Tongue (tissue), 2 donors: ENCODE measurements at regions not wholly inside any gene's neighbourhood (a gene's known extent, or its start where the extent isn't known, plus 50 kb on each side); places are given as distances from the start of the nearest gene placed in this dataset. TPM values are rescaled to one million over a fixed set of nuclear protein-coding genes. Genes with fewer than 3 reads are reported as not detected.

Experiments used
- DNase-seq: peaks from one replicate; pipeline ENCODE4 v3.0.0-alpha.2; 2015
- small RNA-seq: library from RNA; depleted of rRNA; stranded (forward); fragments of <200 nt; gene quantifications from one replicate; pipeline ENCODE3, GENCODE V24; 2014; ENCODE audit warnings: low replicate concordance

DNA sequence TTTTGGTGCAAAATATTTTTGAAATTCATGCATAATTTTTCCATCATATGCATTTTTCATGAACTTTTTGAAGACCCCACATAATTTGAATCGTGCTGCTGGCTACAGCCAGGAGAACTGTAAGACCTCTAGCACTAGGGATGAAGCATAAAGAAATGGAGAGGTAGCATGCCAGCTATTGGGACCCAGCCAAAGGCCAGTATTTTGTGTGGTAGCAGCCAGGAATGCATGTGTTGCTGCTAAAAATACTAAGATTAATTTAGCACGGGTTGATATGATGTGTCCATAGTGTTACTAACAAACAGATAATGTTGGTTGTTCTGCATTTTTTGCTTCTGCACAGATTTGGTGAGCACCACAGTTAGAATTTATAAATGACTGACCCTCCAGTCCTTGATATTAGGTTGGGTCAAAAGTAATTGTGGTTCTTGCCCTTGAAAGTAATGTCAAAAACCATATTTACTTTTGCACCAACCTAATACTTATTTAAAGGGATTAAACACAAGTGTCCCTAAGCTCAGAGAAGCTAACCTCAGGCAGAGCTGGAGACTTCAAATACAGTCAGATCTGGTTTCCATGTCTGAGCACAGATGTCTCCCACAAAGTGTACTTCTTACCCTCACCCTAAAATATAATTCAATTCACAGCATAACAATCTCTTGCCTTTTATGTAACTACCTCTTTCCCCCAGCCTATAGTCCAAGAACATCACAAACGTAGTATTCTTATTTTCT lies 54.1 kb upstream of the NPSR1 start:
- DNase-seq: peak; percentile 45

Small RNA genes lying in the stretch of these regions (small RNA-seq; reads per million reads assigned to genes)
- gene RNU6-438P: not detected
